Fibroblast of skin of left biceps (primary cell): ENCODE measurements at regions not wholly inside any gene's neighbourhood (a gene's known extent, or its start where the extent isn't known, plus 50 kb on each side); places are given as distances from the start of the nearest gene placed in this dataset.
"Not testable (repeated sequence)": the region's sequence is repeated elsewhere in the genome, so short reads cannot be mapped to it uniquely, and the experiment has no call there.

Experiments
- DNase-seq, 2 experiments: peaks; one replicate each; pipeline ENCODE4 v3.0.0-alpha.2; 2013; ENCODE audit warnings: low read depth in 2 of 2

GRCh38 chr3:3334491-3334890 is 155.0 kb upstream of the CRBN start:
- no peak for DNase-seq

- DNase-seq: no peak
These were observed 154.1 kb upstream of the CRBN start for GRCh38 chr3:3333571-3333970.

- DNase-seq: no peak
These were observed 137.0 kb upstream of the CRBN start for GRCh38 chr3:3316521-3316920.

- DNase-seq: no peak
These were observed 136.4 kb upstream of the CRBN start for GRCh38 chr3:3315846-3316245.

- no peak for DNase-seq
These were observed 130.4 kb upstream of the CRBN start for GRCh38 chr3:3309887-3310286.

GRCh38 chr3:3308809-3309208 is 129.3 kb upstream of the CRBN start:
- no peak for DNase-seq

- DNase-seq: no peak
These were observed 128.0 kb upstream of the CRBN start for GRCh38 chr3:3307491-3307890.

- DNase-seq: no peak
These were observed 126.3 kb upstream of the CRBN start for GRCh38 chr3:3305841-3306240.

- no peak for DNase-seq
These were observed 125.6 kb upstream of the CRBN start for GRCh38 chr3:3305084-3305483.

GRCh38 chr3:3303636-3304035 is 124.1 kb upstream of the CRBN start:
- DNase-seq: no peak

- no peak for DNase-seq
These were observed 123.5 kb upstream of the CRBN start for GRCh38 chr3:3302964-3303363.

GRCh38 chr3:3301476-3301875 is 122.0 kb upstream of the CRBN start:
- no peak for DNase-seq

- DNase-seq: no peak
These were observed 117.5 kb upstream of the CRBN start for GRCh38 chr3:3296979-3297381.

- no peak for DNase-seq
These were observed 116.1 kb upstream of the CRBN start for GRCh38 chr3:3295586-3295985.

- not testable (repeated sequence) for DNase-seq
These were observed 112.3 kb upstream of the CRBN start for GRCh38 chr3:3291756-3292283.

- DNase-seq: no peak
These were observed 108.8 kb upstream of the CRBN start for GRCh38 chr3:3288255-3288654.

GRCh38 chr3:3286014-3286413 is 106.5 kb upstream of the CRBN start:
- no peak for DNase-seq

GRCh38 chr3:3281024-3281423 is 101.5 kb upstream of the CRBN start:
- DNase-seq: no peak

GRCh38 chr3:3280396-3280795 is 100.9 kb upstream of the CRBN start:
- DNase-seq: no peak

- no peak for DNase-seq
These were observed 98.6 kb upstream of the CRBN start for GRCh38 chr3:3278073-3278472.

- DNase-seq: no peak
These were observed 97.1 kb upstream of the CRBN start for GRCh38 chr3:3276630-3277029.

- no peak for DNase-seq
These were observed 85.3 kb upstream of the CRBN start for GRCh38 chr3:3264796-3265195.

GRCh38 chr3:3260870-3261269 is 81.4 kb upstream of the CRBN start:
- DNase-seq: no peak

GRCh38 chr3:3259181-3259580 is 79.7 kb upstream of the CRBN start:
- DNase-seq: no peak

- DNase-seq: no peak
These were observed 78.8 kb upstream of the CRBN start for GRCh38 chr3:3258281-3258680.
